ENCODE measurements at regions not wholly inside any gene's neighbourhood (a gene's known extent, or its start where the extent isn't known, plus 50 kb on each side); places are given as distances from the start of the nearest gene placed in this dataset.

DNA sequence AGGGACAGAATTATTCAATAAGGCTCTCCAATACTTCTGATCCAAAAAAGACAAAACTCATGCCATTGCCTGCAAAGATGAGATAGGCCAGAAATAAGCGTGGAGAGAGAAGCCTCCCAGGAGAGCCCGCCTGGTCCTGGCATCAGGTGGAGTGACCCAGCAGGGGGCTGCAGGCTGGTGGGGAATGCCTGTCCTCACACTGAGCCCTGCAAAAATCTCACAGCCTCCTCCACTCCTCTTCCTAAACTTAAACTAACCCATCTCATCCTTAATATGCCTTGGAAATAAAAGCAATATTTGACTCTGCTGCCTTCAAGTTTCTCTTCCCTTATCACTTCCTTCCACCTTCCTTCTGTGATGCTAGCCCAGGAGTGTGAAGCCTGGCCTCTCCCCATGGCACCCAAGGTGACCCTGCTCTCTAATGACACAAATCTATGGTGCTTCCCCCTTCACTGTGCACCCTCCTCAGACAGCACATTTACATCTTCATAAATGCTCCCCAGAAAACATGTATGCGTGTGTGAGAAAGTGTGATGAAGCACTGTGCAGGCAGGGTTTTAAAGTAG, 218.4 kb downstream of the ANAPC1 start:
- H3K4me2 ChIP-seq (ENCODE audit: insufficient read depth, low read length), result no peak overlapping the region
- no peak overlapping the region for H2AFZ ChIP-seq (ENCODE audit: low read depth, low read length)
- no peak for ATAC-seq (ENCODE audit: insufficient read depth, low read depth)
- H3K27me3 ChIP-seq (ENCODE audit: insufficient read depth, low read length, poor library complexity), result no peaks in the 10 kb centered on the region
- H3K27ac ChIP-seq (ENCODE audit: low read length), result no peak overlapping the region
- H3K4me3 ChIP-seq (ENCODE audit: low read depth in 1 of 2, low read length in 2 of 2), result no peak overlapping the region
- peaks cover 45% of the 10 kb centered on the region for H3K4me1 ChIP-seq (ENCODE audit: insufficient read depth, low read length)
- H3K9ac ChIP-seq (ENCODE audit: low read depth, low read length), result no peak overlapping the region
- H3K79me2 ChIP-seq (ENCODE audit: insufficient read depth, low read length), result no peaks in the 10 kb centered on the region
- DNase-seq, result peak; percentile 1
- H4K20me1 ChIP-seq (ENCODE audit: insufficient read depth, low read length), result no peaks in the 10 kb centered on the region
- no peak for TF ChIP-seq EZH2 (IDR thresholded peaks at IDR 0.05; ENCODE audit: borderline replicate concordance, low read depth, low read length, severe bottlenecking)
- no peak for TF ChIP-seq CTCF (IDR thresholded peaks at IDR 0.05; ENCODE audit: borderline replicate concordance, extremely low read depth, low read length, poor library complexity, severe bottlenecking)
- no peaks in the 10 kb centered on the region for H3K36me3 ChIP-seq (ENCODE audit: insufficient read depth, low read length)
- peaks cover 9% of the 10 kb centered on the region for H3K9me3 ChIP-seq (ENCODE audit: insufficient read depth, low read length, severe bottlenecking)

DNA sequence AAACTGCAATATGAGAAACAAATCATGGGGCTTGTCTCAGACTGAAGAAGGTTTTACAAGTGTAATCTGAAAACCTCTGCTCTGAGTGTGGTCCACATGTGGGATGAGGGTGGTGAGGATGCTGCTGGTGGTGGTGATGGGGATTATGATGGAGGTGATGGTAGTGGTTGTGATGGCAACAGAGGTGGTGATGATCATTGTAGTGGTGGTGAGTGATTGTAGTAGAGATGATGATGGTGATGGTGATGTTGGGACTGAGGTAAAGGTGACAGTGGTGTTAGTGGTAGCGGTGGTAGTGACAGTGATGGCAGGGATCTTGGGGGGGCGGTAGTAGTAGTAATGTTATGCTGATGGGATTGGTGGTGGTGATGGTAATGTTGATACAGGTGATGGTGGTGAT, 217.8 kb downstream of the ANAPC1 start:
- no peaks in the 10 kb centered on the region for H3K79me2 ChIP-seq (ENCODE audit: insufficient read depth, low read length)
- no peaks in the 10 kb centered on the region for H3K36me3 ChIP-seq (ENCODE audit: insufficient read depth, low read length)
- no peaks in the 10 kb centered on the region for H3K27me3 ChIP-seq (ENCODE audit: insufficient read depth, low read length, poor library complexity)
- H3K9me3 ChIP-seq (ENCODE audit: insufficient read depth, low read length, severe bottlenecking), result peaks cover 9% of the 10 kb centered on the region
- H3K9ac ChIP-seq (ENCODE audit: low read depth, low read length), result no peak overlapping the region
- ATAC-seq (ENCODE audit: insufficient read depth, low read depth) (no peak), DNase-seq (peak; percentile 0)
- H3K27ac ChIP-seq (ENCODE audit: low read length), result no peak overlapping the region
- peaks cover 50% of the 10 kb centered on the region for H3K4me1 ChIP-seq (ENCODE audit: insufficient read depth, low read length)
- no peaks in the 10 kb centered on the region for H4K20me1 ChIP-seq (ENCODE audit: insufficient read depth, low read length)
- H3K4me2 ChIP-seq (ENCODE audit: insufficient read depth, low read length), result no peak overlapping the region
- TF ChIP-seq EZH2 (IDR thresholded peaks at IDR 0.05; ENCODE audit: borderline replicate concordance, low read depth, low read length, severe bottlenecking) (no peak), CTCF (IDR thresholded peaks at IDR 0.05; ENCODE audit: borderline replicate concordance, extremely low read depth, low read length, poor library complexity, severe bottlenecking) (no peak)
- H3K4me3 ChIP-seq (ENCODE audit: low read depth in 1 of 2, low read length in 2 of 2), result no peak overlapping the region
- H2AFZ ChIP-seq (ENCODE audit: low read depth, low read length), result no peak overlapping the region

DNA sequence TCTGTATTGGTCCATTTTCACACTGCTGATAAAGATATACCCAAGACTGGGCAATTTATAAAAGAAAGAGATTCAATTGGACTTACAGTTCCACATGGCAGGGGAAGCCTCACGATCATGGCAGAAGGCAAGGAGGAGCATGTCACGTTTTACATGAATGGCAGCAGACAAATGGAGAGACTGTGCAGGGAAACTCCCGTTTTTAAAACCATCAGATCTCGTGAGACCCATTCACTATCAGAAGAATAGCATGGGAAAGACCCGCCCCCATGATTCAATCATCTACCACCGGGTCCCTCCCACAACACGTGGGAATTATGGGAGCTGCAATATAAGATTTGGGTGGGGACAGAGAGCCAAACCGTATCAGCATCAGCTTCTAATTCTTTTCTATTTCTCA, 217.0 kb downstream of the ANAPC1 start:
- Histone ChIP-seq H2AFZ (ENCODE audit: low read depth, low read length) (no peak overlapping the region), H3K4me1 (ENCODE audit: insufficient read depth, low read length) (peaks cover 52% of the 10 kb centered on the region), H3K27me3 (ENCODE audit: insufficient read depth, low read length, poor library complexity) (no peaks in the 10 kb centered on the region), H3K79me2 (ENCODE audit: insufficient read depth, low read length) (no peaks in the 10 kb centered on the region), H3K4me3 (ENCODE audit: low read depth in 1 of 2, low read length in 2 of 2) (no peak overlapping the region), H3K27ac (ENCODE audit: low read length) (no peak overlapping the region), H3K9me3 (ENCODE audit: insufficient read depth, low read length, severe bottlenecking) (peaks cover 9% of the 10 kb centered on the region), H3K9ac (ENCODE audit: low read depth, low read length) (no peak overlapping the region), H3K4me2 (ENCODE audit: insufficient read depth, low read length) (no peak overlapping the region), H3K36me3 (ENCODE audit: insufficient read depth, low read length) (no peaks in the 10 kb centered on the region), H4K20me1 (ENCODE audit: insufficient read depth, low read length) (no peaks in the 10 kb centered on the region)
- peak; percentile 1 for DNase-seq
- ATAC-seq (ENCODE audit: insufficient read depth, low read depth), result no peak
- TF ChIP-seq EZH2 (IDR thresholded peaks at IDR 0.05; ENCODE audit: borderline replicate concordance, low read depth, low read length, severe bottlenecking) (no peak), CTCF (IDR thresholded peaks at IDR 0.05; ENCODE audit: borderline replicate concordance, extremely low read depth, low read length, poor library complexity, severe bottlenecking) (no peak)
